Osteoblast (primary cell): ENCODE measurements at regions not wholly inside any gene's neighbourhood (a gene's known extent, or its start where the extent isn't known, plus 50 kb on each side); places are given as distances from the start of the nearest gene placed in this dataset.
A peak's percentile ranks its signal among the peaks of the same experiment; 100 is the strongest.

ENCODE experiments used
- DNase-seq: peaks from one replicate; pipeline ENCODE4 v3.0.0; 2011; ENCODE audit warnings: low spot score, mixed read lengths; ENCODE audit not compliant: insufficient read length; ENCODE audit errors: missing footprints
- H2AFZ ChIP-seq: 2 replicates; pipeline ENCODE4 v1.6.0; 2011; ENCODE audit warnings: mild to moderate bottlenecking, low read length
- H3K27ac ChIP-seq: 2 replicates; pipeline ENCODE4 v1.5.1; 2011; ENCODE audit warnings: mild to moderate bottlenecking, low read depth, low read length, moderate library complexity
- H3K27me3 ChIP-seq: 2 replicates; pipeline ENCODE4 v1.6.0; 2012; ENCODE audit warnings: mild to moderate bottlenecking, control low read depth, inconsistent platforms, low read length, moderate library complexity; ENCODE audit not compliant: insufficient read depth
- H3K36me3 ChIP-seq: 2 replicates; pipeline ENCODE4 v1.5.1; 2011; ENCODE audit warnings: mild to moderate bottlenecking, low read length, control low read depth, moderate library complexity; ENCODE audit not compliant: insufficient read depth
- H3K4me1 ChIP-seq: 2 replicates; pipeline ENCODE4 v1.5.1; 2011; ENCODE audit warnings: mild to moderate bottlenecking, low read length, control low read depth, moderate library complexity; ENCODE audit not compliant: insufficient read depth
- H3K4me2 ChIP-seq: 2 replicates; pipeline ENCODE4 v1.6.0; 2011; ENCODE audit warnings: mild to moderate bottlenecking, low read length; ENCODE audit not compliant: insufficient read depth
- H3K4me3 ChIP-seq: fragments of 200-600 bp; sonication (generic); 3 replicates; pipeline ENCODE4 v1.5.1; 2012; ENCODE audit warnings: mild to moderate bottlenecking, low read length, inconsistent platforms; ENCODE audit not compliant: insufficient read depth
- H3K79me2 ChIP-seq: 2 replicates; pipeline ENCODE4 v1.6.0; 2012; ENCODE audit warnings: mild to moderate bottlenecking, low read length, control low read depth, inconsistent platforms; ENCODE audit not compliant: insufficient read depth
- H3K9me3 ChIP-seq: 2 replicates; pipeline ENCODE4 v1.5.1; 2011; ENCODE audit warnings: low read depth, low read length, control low read depth
- H4K20me1 ChIP-seq: 2 replicates; pipeline ENCODE4 v1.6.0; 2012; ENCODE audit warnings: mild to moderate bottlenecking, low read length, control low read depth; ENCODE audit not compliant: insufficient read depth
- TF ChIP-seq, protein P1 (sequence below): IDR thresholded peaks from 2 replicates; pipeline ENCODE4 v1.5.1; 2011; ENCODE audit warnings: mild to moderate bottlenecking, low read depth, low read length, moderate library complexity; ENCODE audit errors: extremely low read depth

DNA sequence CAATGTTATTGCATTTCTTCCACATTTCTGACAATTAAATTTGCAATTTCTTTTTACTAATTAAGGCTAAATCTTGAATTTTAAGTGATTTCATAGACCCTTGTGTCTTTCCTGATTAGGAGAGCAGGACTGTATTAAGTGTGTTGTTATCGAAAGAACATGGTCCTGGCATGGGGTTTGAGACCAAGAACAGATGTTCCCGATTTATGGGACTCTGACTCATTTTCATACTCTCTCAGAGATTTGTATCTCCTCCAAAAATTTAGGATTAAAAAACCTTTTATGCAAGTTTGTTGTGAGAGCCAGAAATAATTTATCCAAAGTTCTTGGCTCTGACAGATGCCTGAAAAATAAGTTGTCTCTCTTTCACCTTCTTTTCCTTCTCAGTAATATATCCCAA, 589.3 kb upstream of the ARGLU1 start:
- Histone ChIP-seq H3K79me2 (no peaks in the 10 kb centered on the region), H3K9me3 (no peaks in the 10 kb centered on the region), H3K4me3 (no peak overlapping the region), H3K4me2 (no peak overlapping the region), H3K36me3 (no peaks in the 10 kb centered on the region), H3K27me3 (no peaks in the 10 kb centered on the region), H3K4me1 (no peaks in the 10 kb centered on the region), H2AFZ (no peak overlapping the region), H3K27ac (no peak overlapping the region), H4K20me1 (no peaks in the 10 kb centered on the region)
- TF ChIP-seq, protein P1, sequence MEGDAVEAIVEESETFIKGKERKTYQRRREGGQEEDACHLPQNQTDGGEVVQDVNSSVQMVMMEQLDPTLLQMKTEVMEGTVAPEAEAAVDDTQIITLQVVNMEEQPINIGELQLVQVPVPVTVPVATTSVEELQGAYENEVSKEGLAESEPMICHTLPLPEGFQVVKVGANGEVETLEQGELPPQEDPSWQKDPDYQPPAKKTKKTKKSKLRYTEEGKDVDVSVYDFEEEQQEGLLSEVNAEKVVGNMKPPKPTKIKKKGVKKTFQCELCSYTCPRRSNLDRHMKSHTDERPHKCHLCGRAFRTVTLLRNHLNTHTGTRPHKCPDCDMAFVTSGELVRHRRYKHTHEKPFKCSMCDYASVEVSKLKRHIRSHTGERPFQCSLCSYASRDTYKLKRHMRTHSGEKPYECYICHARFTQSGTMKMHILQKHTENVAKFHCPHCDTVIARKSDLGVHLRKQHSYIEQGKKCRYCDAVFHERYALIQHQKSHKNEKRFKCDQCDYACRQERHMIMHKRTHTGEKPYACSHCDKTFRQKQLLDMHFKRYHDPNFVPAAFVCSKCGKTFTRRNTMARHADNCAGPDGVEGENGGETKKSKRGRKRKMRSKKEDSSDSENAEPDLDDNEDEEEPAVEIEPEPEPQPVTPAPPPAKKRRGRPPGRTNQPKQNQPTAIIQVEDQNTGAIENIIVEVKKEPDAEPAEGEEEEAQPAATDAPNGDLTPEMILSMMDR, result no peak
- no peak for DNase-seq

DNA sequence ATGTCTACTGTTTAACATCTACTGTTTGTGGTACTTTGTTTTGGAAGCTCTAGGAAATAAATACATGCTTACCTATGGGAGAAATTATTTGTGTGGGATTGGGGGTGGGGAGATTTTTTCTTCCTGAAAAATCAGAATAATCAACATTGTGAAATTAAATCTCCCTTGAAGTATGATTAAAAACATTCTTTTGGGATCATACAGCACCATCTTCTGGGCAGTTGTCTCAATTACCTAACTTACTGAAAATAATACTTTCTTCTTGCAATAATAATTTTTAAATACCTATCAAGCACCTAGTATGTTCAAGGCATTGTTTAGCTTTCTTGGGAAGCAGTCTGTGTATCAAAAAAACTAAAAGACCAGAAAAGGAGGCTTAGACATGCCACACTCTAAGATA, 576.5 kb upstream of the ARGLU1 start:
- no peaks in the 10 kb centered on the region for H4K20me1 ChIP-seq
- H3K9me3 ChIP-seq, result no peaks in the 10 kb centered on the region
- no peaks in the 10 kb centered on the region for H3K27me3 ChIP-seq
- no peak overlapping the region for H2AFZ ChIP-seq
- no peak overlapping the region for H3K27ac ChIP-seq
- H3K4me1 ChIP-seq, result no peaks in the 10 kb centered on the region
- no peaks in the 10 kb centered on the region for H3K79me2 ChIP-seq
- DNase-seq, result no peak
- TF ChIP-seq, protein P1, result peak; percentile 9
- H3K36me3 ChIP-seq, result no peaks in the 10 kb centered on the region
- H3K4me2 ChIP-seq, result no peak overlapping the region
- no peak overlapping the region for H3K4me3 ChIP-seq

DNA sequence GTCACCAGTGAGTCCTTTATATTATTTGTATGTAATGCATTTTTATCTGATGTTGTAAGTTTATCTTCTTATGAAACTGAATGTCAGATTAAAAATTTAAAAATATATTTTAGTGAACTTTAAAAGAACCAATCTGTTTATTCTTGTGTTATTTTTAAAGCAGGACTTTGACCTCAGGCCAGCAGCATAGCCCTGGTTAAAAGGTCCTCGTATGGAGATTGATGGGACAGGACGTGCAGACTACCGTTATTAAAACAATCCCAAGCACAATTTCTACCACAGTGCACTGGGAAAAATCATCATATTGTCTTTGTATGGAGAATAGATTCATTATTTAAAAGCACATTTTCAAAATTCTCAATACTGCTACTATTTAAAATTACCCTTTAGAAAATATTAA, 573.8 kb upstream of the ARGLU1 start:
- Histone ChIP-seq H3K4me3 (no peak overlapping the region), H2AFZ (no peak overlapping the region), H4K20me1 (no peaks in the 10 kb centered on the region), H3K79me2 (no peaks in the 10 kb centered on the region), H3K27me3 (no peaks in the 10 kb centered on the region), H3K4me1 (no peaks in the 10 kb centered on the region), H3K36me3 (no peaks in the 10 kb centered on the region), H3K27ac (no peak overlapping the region), H3K4me2 (no peak overlapping the region), H3K9me3 (no peaks in the 10 kb centered on the region)
- no peak for DNase-seq
- TF ChIP-seq, protein P1, result no peak

DNA sequence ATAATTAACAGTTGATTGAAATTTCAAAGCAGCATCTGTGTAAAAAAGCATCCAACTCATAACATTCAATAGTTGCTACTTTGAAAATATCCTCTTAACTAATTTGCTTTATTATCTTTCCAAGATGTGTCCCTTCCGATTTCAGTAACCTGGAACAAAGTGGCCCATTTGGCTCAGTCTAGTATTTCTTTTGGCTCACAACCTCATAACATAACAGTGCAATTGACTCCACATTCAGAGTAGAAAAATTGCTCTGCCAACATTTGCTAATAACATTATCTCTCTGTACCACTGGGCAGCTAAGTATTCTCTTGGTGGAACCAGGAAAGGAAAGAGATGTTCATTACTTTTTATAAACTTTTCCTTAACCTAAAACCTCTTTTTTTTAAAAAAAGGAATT, 571.1 kb upstream of the ARGLU1 start:
- no peaks in the 10 kb centered on the region for H4K20me1 ChIP-seq
- H3K27me3 ChIP-seq, result no peaks in the 10 kb centered on the region
- H3K4me2 ChIP-seq, result no peak overlapping the region
- H3K4me1 ChIP-seq, result no peaks in the 10 kb centered on the region
- no peak overlapping the region for H2AFZ ChIP-seq
- TF ChIP-seq, protein P1, result no peak
- H3K27ac ChIP-seq, result no peak overlapping the region
- no peaks in the 10 kb centered on the region for H3K9me3 ChIP-seq
- DNase-seq, result no peak
- no peaks in the 10 kb centered on the region for H3K79me2 ChIP-seq
- no peak overlapping the region for H3K4me3 ChIP-seq
- H3K36me3 ChIP-seq, result no peaks in the 10 kb centered on the region
